ENCODE measurements at regions not wholly inside any gene's neighbourhood (a gene's known extent, or its start where the extent isn't known, plus 50 kb on each side); places are given as distances from the start of the nearest gene placed in this dataset.

DNA sequence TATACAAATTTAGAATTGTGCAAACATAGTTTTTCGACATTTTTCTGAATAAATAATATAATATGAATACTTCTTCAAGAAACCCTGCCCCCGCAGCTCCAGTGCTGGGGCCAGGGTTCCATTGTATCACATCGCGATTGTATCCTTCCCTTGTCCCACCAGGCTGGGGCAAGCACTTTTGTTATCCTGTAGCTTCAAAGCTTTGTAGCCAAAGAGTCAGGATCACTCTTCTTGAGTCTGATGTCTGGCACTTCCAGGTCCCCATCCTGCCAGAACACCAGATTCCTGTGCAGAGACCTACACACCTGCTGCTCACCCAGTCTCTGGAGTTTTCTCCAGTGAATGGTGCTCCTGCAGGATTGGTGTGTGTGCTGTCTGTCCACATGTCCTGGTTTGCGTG, 186.9 kb downstream of the ASB1 start:
- TF ChIP-seq POLR2A (IDR thresholded peaks at IDR 0.05; ENCODE audit: low read length) (no peak), GATA1 (IDR thresholded peaks at IDR 0.05; ENCODE audit: low read depth, low read length) (no peak)
